Activated B cell treated with CpG ODN at 0.5 μM for 24 hours (primary cell): ENCODE measurements at regions not wholly inside any gene's neighbourhood (a gene's known extent, or its start where the extent isn't known, plus 50 kb on each side); places are given as distances from the start of the nearest gene placed in this dataset.

Source experiments
- ATAC-seq: fragments of 200-7000 bp; cut with Tn5 transposase; one replicate; pipeline ENCODE4 v1.10.0; 2021; ENCODE audit warnings: low read depth, mild to moderate bottlenecking, moderate library complexity
- CTCF ChIA-PET: fragments of 350-600 bp; sonication (Branson Sonifier 250); formaldehyde crosslinking; loops from one replicate; lab custom pipeline; 2021; ENCODE audit warnings: antibody characterized with exemption; lab: Charles Lee
- POLR2A ChIA-PET: fragments of 350-600 bp; sonication (Branson Sonifier 250); formaldehyde crosslinking; loops from one replicate; lab custom pipeline; 2021; ENCODE audit warnings: antibody characterized with exemption; lab: Charles Lee
- DNase-seq: peaks from one replicate; pipeline ENCODE4 v3.0.0; 2022
- H3K27ac Mint-ChIP-seq: one replicate; pipeline ENCODE4 v1.8.0; 2020; ENCODE audit warnings: mixed read lengths
- H3K27me3 Mint-ChIP-seq: one replicate; pipeline ENCODE4 v1.8.0; 2021; ENCODE audit warnings: mixed read lengths
- H3K36me3 Mint-ChIP-seq: one replicate; pipeline ENCODE4 v1.8.0; 2021; ENCODE audit warnings: low read depth, mixed read lengths
- H3K4me1 Mint-ChIP-seq: one replicate; pipeline ENCODE4 v1.8.0; 2021; ENCODE audit warnings: mixed read lengths
- H3K4me3 Mint-ChIP-seq: one replicate; pipeline ENCODE4 v1.8.0; 2020; ENCODE audit warnings: mild to moderate bottlenecking, mixed read lengths
- H3K9me3 Mint-ChIP-seq: one replicate; pipeline ENCODE4 v1.8.0; 2020; ENCODE audit warnings: mixed read lengths
- CTCF ChIP-seq: fragments of 200-600 bp; IDR thresholded peaks from one replicate; pipeline ENCODE4 v1.8.0; 2022; ENCODE audit warnings: antibody characterized with exemption, mild to moderate bottlenecking
- intact Hi-C: fragments of 100-400 bp; cut with micrococcal nuclease; formaldehyde crosslinking; loops from one replicate; pipeline ENCODE4 v1.15.1; 2024

GRCh38 chr1:98422816-98423215, 238.7 kb upstream of the SNX7 start:
- DNase-seq (no peak), ATAC-seq (no peak)
- intact Hi-C loops, result no loop called here
- TF ChIP-seq CTCF, result no peak
- Mint-ChIP-seq H3K9me3 (peaks cover 2% of the 10 kb centered on the region), H3K4me3 (no peak overlapping the region), H3K27me3 (no peaks in the 10 kb centered on the region), H3K36me3 (no peaks in the 10 kb centered on the region), H3K4me1 (no peaks in the 10 kb centered on the region), H3K27ac (no peak overlapping the region)
- CTCF ChIA-PET, result no interaction called here
- POLR2A ChIA-PET, result no interaction called here

- TF ChIP-seq CTCF, result no peak
- H3K4me1 Mint-ChIP-seq, result no peaks in the 10 kb centered on the region
- no peak for DNase-seq
- POLR2A ChIA-PET, result no interaction called here
- CTCF ChIA-PET, result no interaction called here
- no peak overlapping the region for H3K27ac Mint-ChIP-seq
- ATAC-seq, result no peak
- peaks cover 2% of the 10 kb centered on the region for H3K9me3 Mint-ChIP-seq
- intact Hi-C loops, result no loop called here
- no peaks in the 10 kb centered on the region for H3K36me3 Mint-ChIP-seq
- no peak overlapping the region for H3K4me3 Mint-ChIP-seq
- no peaks in the 10 kb centered on the region for H3K27me3 Mint-ChIP-seq
Measured at GRCh38 chr1:98421085-98421435, 240.5 kb upstream of the SNX7 start.

- TF ChIP-seq CTCF, result no peak
- peaks cover 2% of the 10 kb centered on the region for H3K9me3 Mint-ChIP-seq
- no peak overlapping the region for H3K27ac Mint-ChIP-seq
- intact Hi-C loops, result no loop called here
- H3K36me3 Mint-ChIP-seq, result no peaks in the 10 kb centered on the region
- no peaks in the 10 kb centered on the region for H3K4me1 Mint-ChIP-seq
- no peaks in the 10 kb centered on the region for H3K27me3 Mint-ChIP-seq
- ChIA-PET POLR2A (no interaction called here), CTCF (no interaction called here)
- ATAC-seq (no peak), DNase-seq (no peak)
- H3K4me3 Mint-ChIP-seq, result no peak overlapping the region
Measured at GRCh38 chr1:98420376-98421084, 241.0 kb upstream of the SNX7 start.

- ChIA-PET POLR2A (no interaction called here), CTCF (no interaction called here)
- H3K4me3 Mint-ChIP-seq, result no peak overlapping the region
- H3K27me3 Mint-ChIP-seq, result no peaks in the 10 kb centered on the region
- no peak overlapping the region for H3K27ac Mint-ChIP-seq
- H3K4me1 Mint-ChIP-seq, result no peaks in the 10 kb centered on the region
- peaks cover 4% of the 10 kb centered on the region for H3K9me3 Mint-ChIP-seq
- intact Hi-C loops, result no loop called here
- ATAC-seq (no peak), DNase-seq (no peak)
- TF ChIP-seq CTCF, result no peak
- no peaks in the 10 kb centered on the region for H3K36me3 Mint-ChIP-seq
Measured at GRCh38 chr1:98417820-98418219, 243.7 kb upstream of the SNX7 start.

GRCh38 chr1:98410082-98410481, 251.4 kb upstream of the SNX7 start:
- ChIA-PET CTCF (no interaction called here), POLR2A (no interaction called here)
- Mint-ChIP-seq H3K27me3 (no peaks in the 10 kb centered on the region), H3K4me1 (no peaks in the 10 kb centered on the region), H3K4me3 (no peak overlapping the region), H3K36me3 (no peaks in the 10 kb centered on the region), H3K9me3 (peaks cover 8% of the 10 kb centered on the region), H3K27ac (no peak overlapping the region)
- DNase-seq, result no peak
- no peak for TF ChIP-seq CTCF
- intact Hi-C loops, result no loop called here
- ATAC-seq, result no peak
